GM23248 (cell line): ENCODE measurements at regions not wholly inside any gene's neighbourhood (a gene's known extent, or its start where the extent isn't known, plus 50 kb on each side); places are given as distances from the start of the nearest gene placed in this dataset.

ENCODE experiments used
- EZH2 ChIP-seq: fragments of 200-600 bp; sonication (generic); IDR thresholded peaks from 2 replicates; pipeline ENCODE4 v1.6.1; 2018; ENCODE audit warnings: antibody characterized with exemption, mild to moderate bottlenecking; ENCODE audit not compliant: insufficient read depth, poor library complexity, severe bottlenecking
- EZH2phosphoT487 ChIP-seq: fragments of 200-600 bp; sonication (generic); IDR thresholded peaks from 2 replicates; pipeline ENCODE4 v1.6.1; 2018; ENCODE audit warnings: antibody characterized with exemption, moderate library complexity, mild to moderate bottlenecking, low read depth; ENCODE audit not compliant: insufficient read depth

DNA sequence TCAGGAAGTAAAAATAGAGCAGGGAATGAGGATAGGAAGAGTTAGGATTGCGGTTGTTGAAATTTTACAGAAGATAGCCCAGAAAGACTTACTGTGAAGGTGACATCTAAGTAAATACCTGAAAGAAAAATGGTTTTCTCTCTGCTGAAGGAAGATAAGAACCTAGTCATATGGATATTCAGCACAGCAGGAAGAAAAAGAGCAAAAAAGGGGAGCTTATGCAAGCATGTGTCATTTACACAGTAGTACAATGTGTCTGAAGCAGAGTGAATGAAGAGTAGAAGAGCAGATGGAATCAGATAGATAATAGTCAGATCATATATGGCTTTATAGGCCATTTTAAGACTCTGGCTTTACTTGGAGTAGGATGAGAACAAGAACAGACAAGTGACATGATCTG, 126.9 kb upstream of the TENT5D start:
- TF ChIP-seq EZH2phosphoT487: no peak
- TF ChIP-seq EZH2: no peak
